ENCODE measurements at regions not wholly inside any gene's neighbourhood (a gene's known extent, or its start where the extent isn't known, plus 50 kb on each side); places are given as distances from the start of the nearest gene placed in this dataset.
"Not testable (repeated sequence)": the region's sequence is repeated elsewhere in the genome, so short reads cannot be mapped to it uniquely, and the experiment has no call there.

DNA sequence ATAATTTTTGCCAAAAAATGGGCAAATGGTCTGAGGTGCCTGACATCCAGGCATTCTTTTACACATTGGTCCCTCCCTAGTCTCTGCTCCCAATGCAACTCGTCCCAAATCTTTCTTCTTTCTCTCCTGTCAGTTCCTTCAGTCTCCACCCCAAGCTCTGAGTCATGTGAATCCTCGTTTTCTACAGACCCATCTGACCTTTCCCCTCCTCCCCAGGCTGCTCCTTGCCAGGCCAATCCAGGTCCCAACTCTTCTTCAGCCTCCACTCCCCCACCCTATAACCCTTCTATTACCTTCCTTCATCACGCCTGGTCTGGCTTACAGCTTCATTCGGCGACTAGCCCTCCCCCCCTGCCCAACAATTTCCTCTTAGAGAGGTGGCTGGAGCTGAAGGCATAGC is 55.3 kb downstream of the BBS10 start:
- ATAC-seq (replicated peaks in 1 of 2); H3K4me3 Mint-ChIP-seq; H3K27ac Mint-ChIP-seq; H3K36me3 Mint-ChIP-seq (ENCODE audit: insufficient read depth in 2 of 2); H3K9me3 Mint-ChIP-seq; DNase-seq; H3K4me1 Mint-ChIP-seq (ENCODE audit: low read depth): not testable (repeated sequence)
- peaks cover 18% of the 10 kb centered on the region for H3K27me3 Mint-ChIP-seq (ENCODE audit: low read depth)

DNA sequence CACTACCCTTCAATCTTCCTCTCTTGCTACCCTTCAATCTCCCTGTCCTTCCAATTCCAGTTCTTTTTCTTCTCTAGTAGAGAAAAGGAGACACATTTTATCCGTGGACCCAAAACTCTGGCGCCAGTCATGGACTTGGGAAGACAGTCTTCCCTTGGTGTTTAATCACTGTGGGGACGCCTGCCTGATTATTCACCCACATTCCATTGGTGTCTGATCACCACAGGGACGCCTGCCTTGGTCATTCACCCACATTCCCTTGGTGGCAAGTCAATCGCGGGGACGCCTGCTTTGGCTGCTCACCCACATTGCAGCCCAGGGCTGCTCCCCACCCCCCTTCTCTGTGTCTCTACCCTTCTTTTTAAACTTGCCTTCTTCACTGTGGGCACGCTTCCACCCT is 55.9 kb downstream of the BBS10 start:
- ATAC-seq (replicated peaks in 1 of 2); H3K27ac Mint-ChIP-seq; H3K4me3 Mint-ChIP-seq; DNase-seq; H3K36me3 Mint-ChIP-seq (ENCODE audit: insufficient read depth in 2 of 2); H3K9me3 Mint-ChIP-seq; H3K4me1 Mint-ChIP-seq (ENCODE audit: low read depth): not testable (repeated sequence)
- peaks cover 18% of the 10 kb centered on the region for H3K27me3 Mint-ChIP-seq (ENCODE audit: low read depth)

- H3K4me3 Mint-ChIP-seq = no peak overlapping the region
- H3K4me1 Mint-ChIP-seq (ENCODE audit: low read depth) = no peaks in the 10 kb centered on the region
- peaks cover 0 to 4% of the 10 kb centered on the region in 2 donors for H3K36me3 Mint-ChIP-seq (ENCODE audit: insufficient read depth in 2 of 2)
- H3K27ac Mint-ChIP-seq = no peak overlapping the region
- ATAC-seq (replicated peaks in 1 of 2) (no peak), DNase-seq (no peak)
- H3K9me3 Mint-ChIP-seq = peaks cover 3 to 5% of the 10 kb centered on the region in 2 donors
- peaks cover 24% of the 10 kb centered on the region for H3K27me3 Mint-ChIP-seq (ENCODE audit: low read depth)
Observed at GRCh38 chr12:76290963-76291859, 57.0 kb downstream of the BBS10 start.

- Mint-ChIP-seq H3K4me3 (no peak overlapping the region), H3K9me3 (peaks cover 3 to 5% of the 10 kb centered on the region in 2 donors), H3K27me3 (ENCODE audit: low read depth) (peaks cover 44% of the 10 kb centered on the region), H3K27ac (no peak overlapping the region), H3K4me1 (ENCODE audit: low read depth) (no peaks in the 10 kb centered on the region), H3K36me3 (ENCODE audit: insufficient read depth in 2 of 2) (peaks cover 0 to 4% of the 10 kb centered on the region in 2 donors)
- DNase-seq (no peak), ATAC-seq (replicated peaks in 1 of 2) (no peak)
Observed at GRCh38 chr12:76288218-76288617, 60.0 kb downstream of the BBS10 start.

GRCh38 chr12:76284816-76285750 is 63.1 kb downstream of the BBS10 start:
- ATAC-seq (replicated peaks in 1 of 2) (no peak), DNase-seq (no peak)
- no peaks in the 10 kb centered on the region for H3K4me1 Mint-ChIP-seq (ENCODE audit: low read depth)
- H3K36me3 Mint-ChIP-seq (ENCODE audit: insufficient read depth in 2 of 2) = no peaks in the 10 kb centered on the region
- H3K9me3 Mint-ChIP-seq = no peaks in the 10 kb centered on the region
- peaks cover 58% of the 10 kb centered on the region for H3K27me3 Mint-ChIP-seq (ENCODE audit: low read depth)
- no peak overlapping the region for H3K27ac Mint-ChIP-seq
- no peak overlapping the region for H3K4me3 Mint-ChIP-seq

DNA sequence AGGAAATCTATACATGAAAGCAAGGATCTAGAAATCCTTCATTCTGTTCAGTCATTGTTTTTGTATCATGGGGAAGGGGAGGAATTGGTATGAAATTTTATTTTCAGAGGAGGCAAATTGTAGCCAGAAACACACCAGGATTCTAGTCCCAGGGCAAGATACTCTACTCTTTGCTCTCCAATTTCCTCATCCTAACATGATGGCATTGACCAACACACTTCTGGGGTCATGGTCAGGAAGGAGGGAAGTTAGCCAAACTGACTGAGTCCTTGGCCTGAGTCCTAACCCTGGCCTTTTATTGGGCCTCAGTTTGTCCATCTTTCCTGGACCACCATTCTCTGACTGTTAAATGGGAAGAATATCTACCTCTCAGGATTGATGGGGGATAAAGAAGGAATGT is 65.5 kb downstream of the BBS10 start:
- H3K9me3 Mint-ChIP-seq = no peaks in the 10 kb centered on the region
- H3K27ac Mint-ChIP-seq = no peak overlapping the region
- H3K4me1 Mint-ChIP-seq (ENCODE audit: low read depth) = no peaks in the 10 kb centered on the region
- ATAC-seq (replicated peaks in 1 of 2) = no peak
- H3K4me3 Mint-ChIP-seq = no peak overlapping the region
- H3K36me3 Mint-ChIP-seq (ENCODE audit: insufficient read depth in 2 of 2) = no peaks in the 10 kb centered on the region
- peaks cover 61% of the 10 kb centered on the region for H3K27me3 Mint-ChIP-seq (ENCODE audit: low read depth)
- no peak for DNase-seq

DNA sequence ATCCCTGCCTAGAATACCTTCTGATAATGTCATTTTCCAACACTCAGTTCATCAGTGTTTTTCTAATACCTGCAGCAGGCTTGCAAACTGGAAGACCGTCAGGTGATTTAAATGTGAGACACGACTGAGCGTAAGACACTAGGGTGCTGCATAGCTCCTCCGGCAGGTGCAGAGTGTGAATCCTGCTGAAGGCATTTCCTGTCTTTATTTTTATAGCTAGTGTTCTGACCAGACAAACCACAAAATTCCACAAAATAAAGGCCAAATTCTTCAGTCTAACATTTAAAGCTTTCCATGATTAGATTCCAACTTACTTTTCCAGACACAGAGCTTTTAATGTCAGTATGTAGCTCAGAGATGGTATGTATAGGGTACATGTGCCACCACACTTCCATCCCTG is 70.7 kb downstream of the BBS10 start:
- Mint-ChIP-seq H3K9me3 (no peaks in the 10 kb centered on the region), H3K4me3 (no peak overlapping the region), H3K27ac (no peak overlapping the region), H3K4me1 (ENCODE audit: low read depth) (peaks cover 19% of the 10 kb centered on the region), H3K36me3 (ENCODE audit: insufficient read depth in 2 of 2) (no peaks in the 10 kb centered on the region), H3K27me3 (ENCODE audit: low read depth) (peaks cover 57% of the 10 kb centered on the region)
- ATAC-seq (replicated peaks in 1 of 2) = no peak
- DNase-seq = no peak

DNA sequence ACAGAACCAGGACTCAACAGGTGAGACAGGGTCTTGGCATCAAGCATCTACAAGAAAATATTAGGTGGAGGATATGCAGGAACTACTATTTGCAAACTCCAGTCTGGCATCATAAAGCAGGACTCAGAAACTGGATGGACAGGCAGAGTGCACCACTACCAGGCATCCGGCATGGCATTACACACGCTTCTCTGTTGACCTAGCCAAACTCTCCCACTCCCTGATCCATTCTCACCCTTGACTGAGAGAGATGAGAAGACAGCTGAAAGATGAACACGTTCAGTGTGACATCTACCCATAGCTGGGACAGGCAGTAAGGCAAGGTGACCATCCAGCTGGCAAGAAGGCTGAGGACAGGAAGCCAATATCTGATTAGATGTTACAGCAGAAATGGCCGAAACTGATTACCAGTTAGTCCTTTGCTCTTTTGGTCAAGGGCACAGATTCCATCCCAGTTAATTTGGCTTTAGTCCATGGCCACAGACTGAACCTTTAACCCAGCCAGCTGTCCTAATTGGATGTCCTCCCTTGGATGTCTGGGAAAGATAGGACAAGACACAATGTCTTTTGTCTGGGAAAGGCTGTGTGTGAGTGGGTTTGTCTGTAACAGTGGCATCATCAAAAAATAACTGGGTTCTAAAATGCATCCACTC is 71.6 kb downstream of the BBS10 start:
- Mint-ChIP-seq H3K27ac (no peak overlapping the region), H3K4me1 (ENCODE audit: low read depth) (peaks cover 19% of the 10 kb centered on the region), H3K36me3 (ENCODE audit: insufficient read depth in 2 of 2) (no peaks in the 10 kb centered on the region), H3K9me3 (no peaks in the 10 kb centered on the region), H3K4me3 (no peak overlapping the region), H3K27me3 (ENCODE audit: low read depth) (peaks cover 58% of the 10 kb centered on the region)
- no peak for DNase-seq
- ATAC-seq (replicated peaks in 1 of 2) = no peak

- no peak overlapping the region for H3K27ac Mint-ChIP-seq
- no peaks in the 10 kb centered on the region for H3K36me3 Mint-ChIP-seq (ENCODE audit: insufficient read depth in 2 of 2)
- DNase-seq (no peak), ATAC-seq (replicated peaks in 1 of 2) (no peak)
- no peak overlapping the region for H3K4me3 Mint-ChIP-seq
- peaks cover 57% of the 10 kb centered on the region for H3K27me3 Mint-ChIP-seq (ENCODE audit: low read depth)
- peaks cover 19% of the 10 kb centered on the region for H3K4me1 Mint-ChIP-seq (ENCODE audit: low read depth)
- no peaks in the 10 kb centered on the region for H3K9me3 Mint-ChIP-seq
Observed at GRCh38 chr12:76275511-76276093, 72.6 kb downstream of the BBS10 start.

- DNase-seq = peak; percentile 46 to 49
- Mint-ChIP-seq H3K27me3 (ENCODE audit: low read depth) (peaks cover 61% of the 10 kb centered on the region), H3K27ac (no peak overlapping the region), H3K36me3 (ENCODE audit: insufficient read depth in 2 of 2) (no peaks in the 10 kb centered on the region), H3K4me1 (ENCODE audit: low read depth) (peaks cover 19% of the 10 kb centered on the region), H3K9me3 (no peaks in the 10 kb centered on the region), H3K4me3 (peak overlapping the region in 1 of 2 donors; percentile 29)
- ATAC-seq (replicated peaks in 1 of 2) = peak; percentile 92 to 93
Observed at GRCh38 chr12:76274420-76275083, 73.7 kb downstream of the BBS10 start.

GRCh38 chr12:76272287-76272686 is 75.9 kb downstream of the BBS10 start:
- peaks cover 57% of the 10 kb centered on the region for H3K27me3 Mint-ChIP-seq (ENCODE audit: low read depth)
- peaks cover 19% of the 10 kb centered on the region for H3K4me1 Mint-ChIP-seq (ENCODE audit: low read depth)
- no peaks in the 10 kb centered on the region for H3K36me3 Mint-ChIP-seq (ENCODE audit: insufficient read depth in 2 of 2)
- no peak overlapping the region for H3K27ac Mint-ChIP-seq
- DNase-seq = no peak
- H3K4me3 Mint-ChIP-seq = no peak overlapping the region
- ATAC-seq (replicated peaks in 1 of 2) = no peak
- H3K9me3 Mint-ChIP-seq = no peaks in the 10 kb centered on the region

DNA sequence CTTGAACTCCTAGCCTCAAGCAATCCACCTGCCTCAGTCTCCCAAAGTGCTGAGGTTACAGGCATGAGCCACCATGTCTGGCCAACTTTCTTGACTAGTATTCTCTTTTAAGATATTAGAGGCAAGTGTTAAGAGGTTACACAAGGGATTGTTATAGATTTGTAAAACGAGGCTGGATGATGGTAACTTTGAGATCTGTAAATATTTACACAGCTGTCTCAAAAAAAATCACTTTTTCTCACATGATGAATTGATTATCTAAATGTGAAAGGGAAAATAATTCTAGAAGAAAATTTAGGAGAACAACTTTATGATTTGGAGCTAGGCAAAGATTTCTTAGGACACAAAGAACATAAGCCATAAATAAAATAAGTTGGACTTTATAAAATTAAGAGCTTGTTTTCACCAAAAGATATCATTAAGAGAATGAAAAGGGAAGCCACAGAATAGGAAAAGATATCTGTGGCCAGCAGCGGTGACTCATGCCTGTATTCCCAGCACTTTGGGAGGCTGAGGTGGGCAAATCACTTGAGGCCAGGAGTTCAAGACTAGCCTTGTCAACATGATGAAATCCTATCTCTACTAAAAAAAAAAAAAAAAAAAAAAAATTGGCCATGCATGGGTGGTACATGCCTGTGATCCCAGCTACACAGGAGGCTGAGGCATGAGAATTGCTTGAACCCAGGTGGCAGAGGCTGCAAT is 77.4 kb downstream of the BBS10 start:
- Mint-ChIP-seq H3K27me3 (ENCODE audit: low read depth) (peaks cover 54% of the 10 kb centered on the region), H3K27ac (no peak overlapping the region), H3K9me3 (peaks cover 0 to under 1% of the 10 kb centered on the region in 2 donors), H3K36me3 (ENCODE audit: insufficient read depth in 2 of 2) (peaks cover 0 to 1% of the 10 kb centered on the region in 2 donors), H3K4me1 (ENCODE audit: low read depth) (peaks cover 24% of the 10 kb centered on the region), H3K4me3 (no peak overlapping the region)
- ATAC-seq (replicated peaks in 1 of 2) (no peak), DNase-seq (no peak)

Data from activated T-cell treated with anti-CD3 and anti-CD28 coated beads, Interleukin-2, amount 50 U/mL, for 72 hours (primary cell).